ENCODE measurements at regions not wholly inside any gene's neighbourhood (a gene's known extent, or its start where the extent isn't known, plus 50 kb on each side); places are given as distances from the start of the nearest gene placed in this dataset.

DNA sequence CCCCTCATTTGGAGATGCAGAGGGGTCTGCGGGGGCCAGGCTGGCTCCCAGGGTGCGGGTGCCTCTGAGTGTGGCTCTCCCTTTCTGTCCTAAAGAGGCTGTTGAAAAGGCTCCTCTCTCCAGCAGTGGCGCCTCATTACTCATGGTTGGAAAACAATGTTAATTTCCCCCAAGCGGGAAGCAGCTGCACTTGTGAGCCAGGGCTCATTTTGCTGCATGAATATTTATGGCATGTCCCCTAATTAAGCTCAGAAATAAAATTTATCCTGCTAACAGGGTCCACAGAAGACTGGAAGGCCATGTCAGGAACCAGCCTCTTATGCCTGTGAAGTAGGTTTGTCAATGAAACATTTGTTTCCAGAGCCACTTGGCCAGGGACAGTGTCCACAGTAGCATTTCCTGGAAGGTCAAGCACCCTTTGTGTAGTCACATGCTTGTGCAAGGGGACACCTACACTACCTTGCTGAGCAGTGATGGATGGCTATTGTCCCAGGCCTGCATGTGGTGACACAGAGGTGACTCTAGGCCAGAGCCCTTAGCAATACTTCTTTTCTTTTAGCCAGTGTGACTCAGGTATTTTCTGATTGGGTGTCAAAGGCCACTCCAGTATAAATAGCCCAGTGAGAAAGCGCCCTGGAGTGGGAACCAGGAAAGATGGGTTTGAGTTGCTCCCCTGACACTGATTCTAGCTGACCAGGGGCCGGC is 259.0 kb downstream of the FOXD2 start:
- no peak overlapping the region for H3K4me3 ChIP-seq (ENCODE audit: low read length in 2 of 2)
- no peak overlapping the region for H3K9ac ChIP-seq (ENCODE audit: low read depth in 1 of 2, low read length in 2 of 2)
- no peaks in the 10 kb centered on the region for H3K27me3 ChIP-seq (ENCODE audit: control insufficient read depth in 2 of 2, insufficient read depth in 2 of 2, low read length in 2 of 2)
- H3K9me3 ChIP-seq (ENCODE audit: control insufficient read depth in 2 of 2, low read length in 2 of 2) = no peaks in the 10 kb centered on the region
- no peaks in the 10 kb centered on the region for H3K36me3 ChIP-seq (ENCODE audit: control insufficient read depth in 2 of 2, insufficient read depth in 2 of 2, low read length in 2 of 2)
- peak overlapping the region; percentile 87 to 90 for H3K27ac ChIP-seq (ENCODE audit: low read depth in 2 of 2, low read length in 2 of 2)
- H3K4me1 ChIP-seq (ENCODE audit: control insufficient read depth in 2 of 2, insufficient read depth in 2 of 2, low read length in 2 of 2) = peaks cover 31 to 37% of the 10 kb centered on the region in 2 donors

DNA sequence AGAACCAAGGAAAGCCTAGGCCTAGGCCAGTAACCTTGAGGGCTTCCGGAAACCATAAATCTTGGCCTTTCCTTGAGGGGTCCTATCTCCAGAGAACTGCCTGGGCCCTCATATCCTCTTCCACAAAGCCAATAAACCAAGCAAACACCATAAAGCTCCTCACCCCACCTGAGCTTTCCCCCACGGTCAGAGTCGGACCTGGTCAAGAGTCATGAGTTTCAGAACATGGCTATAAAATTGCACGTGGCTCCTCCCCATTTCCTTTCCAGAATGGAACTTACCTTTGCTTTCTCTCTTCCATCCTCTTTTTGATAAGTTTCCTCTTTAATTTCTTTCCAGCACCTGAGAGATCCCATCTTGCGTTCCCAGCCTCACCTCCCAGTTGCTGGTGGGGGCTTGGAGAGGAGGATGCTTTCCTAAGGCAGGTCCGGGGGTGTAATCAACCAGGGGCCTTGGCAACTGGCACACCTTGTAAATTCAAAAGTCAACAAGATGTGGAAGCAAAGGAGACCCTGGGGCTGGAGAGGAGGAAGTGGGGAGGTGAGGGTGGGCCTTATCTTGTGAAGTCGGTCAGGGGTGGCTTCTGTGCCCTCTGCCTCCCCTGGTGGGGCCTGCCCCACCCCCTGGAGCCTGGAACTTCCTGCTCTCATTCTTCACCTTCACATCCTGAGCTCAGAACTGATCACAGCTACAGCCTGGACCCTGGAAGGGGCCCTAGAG is 259.9 kb downstream of the FOXD2 start:
- Histone ChIP-seq H3K36me3 (ENCODE audit: control insufficient read depth in 2 of 2, insufficient read depth in 2 of 2, low read length in 2 of 2) (no peaks in the 10 kb centered on the region), H3K4me3 (ENCODE audit: low read length in 2 of 2) (peak overlapping the region; percentile 14 to 31), H3K27ac (ENCODE audit: low read depth in 2 of 2, low read length in 2 of 2) (peak overlapping the region; percentile 87 to 90), H3K27me3 (ENCODE audit: control insufficient read depth in 2 of 2, insufficient read depth in 2 of 2, low read length in 2 of 2) (no peaks in the 10 kb centered on the region), H3K9ac (ENCODE audit: low read depth in 1 of 2, low read length in 2 of 2) (peak overlapping the region in 1 of 2 donors; percentile 33), H3K4me1 (ENCODE audit: control insufficient read depth in 2 of 2, insufficient read depth in 2 of 2, low read length in 2 of 2) (peaks cover 36 to 44% of the 10 kb centered on the region in 2 donors), H3K9me3 (ENCODE audit: control insufficient read depth in 2 of 2, low read length in 2 of 2) (no peaks in the 10 kb centered on the region)

DNA sequence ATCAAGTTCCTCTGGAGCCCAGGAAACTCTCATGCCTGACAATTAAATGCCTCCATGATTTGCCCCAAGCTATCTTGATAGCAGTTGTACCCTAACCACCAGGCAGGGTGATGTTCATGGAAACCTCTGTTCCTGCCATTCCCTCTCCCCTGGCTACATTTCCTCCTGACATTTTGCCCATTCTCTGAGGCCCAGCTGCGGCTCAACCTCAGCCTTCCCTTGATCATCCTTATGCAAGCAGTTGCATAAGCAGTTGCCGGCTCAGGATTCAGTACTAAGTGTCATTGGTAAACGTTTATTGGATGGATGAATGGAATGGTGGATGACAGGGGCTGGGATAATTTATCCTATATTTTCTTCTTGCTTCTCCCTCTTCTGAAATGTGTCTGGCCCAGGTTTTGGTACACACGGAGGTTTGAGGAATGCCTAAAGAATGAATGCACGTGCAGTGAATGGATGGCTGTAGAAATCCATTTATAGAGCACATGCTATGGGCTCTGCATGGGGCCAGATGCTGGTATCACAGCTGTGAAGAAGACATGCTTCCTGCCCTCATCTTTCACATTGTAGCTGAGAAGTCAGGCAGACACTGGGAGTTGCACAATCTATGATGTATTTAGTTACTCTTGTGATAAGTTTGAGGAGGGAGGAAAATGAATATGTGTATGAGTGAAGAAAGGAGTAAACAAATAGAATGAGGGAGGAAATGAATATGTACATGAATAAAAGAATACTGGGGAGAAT is 261.8 kb downstream of the FOXD2 start:
- no peaks in the 10 kb centered on the region for H3K36me3 ChIP-seq (ENCODE audit: control insufficient read depth in 2 of 2, insufficient read depth in 2 of 2, low read length in 2 of 2)
- H3K9ac ChIP-seq (ENCODE audit: low read depth in 1 of 2, low read length in 2 of 2) = peak overlapping the region in 1 of 2 donors; percentile 26
- H3K27me3 ChIP-seq (ENCODE audit: control insufficient read depth in 2 of 2, insufficient read depth in 2 of 2, low read length in 2 of 2) = no peaks in the 10 kb centered on the region
- no peak overlapping the region for H3K4me3 ChIP-seq (ENCODE audit: low read length in 2 of 2)
- peak overlapping the region; percentile 87 to 90 for H3K27ac ChIP-seq (ENCODE audit: low read depth in 2 of 2, low read length in 2 of 2)
- H3K4me1 ChIP-seq (ENCODE audit: control insufficient read depth in 2 of 2, insufficient read depth in 2 of 2, low read length in 2 of 2) = peaks cover 44 to 59% of the 10 kb centered on the region in 2 donors
- H3K9me3 ChIP-seq (ENCODE audit: control insufficient read depth in 2 of 2, low read length in 2 of 2) = no peaks in the 10 kb centered on the region

DNA sequence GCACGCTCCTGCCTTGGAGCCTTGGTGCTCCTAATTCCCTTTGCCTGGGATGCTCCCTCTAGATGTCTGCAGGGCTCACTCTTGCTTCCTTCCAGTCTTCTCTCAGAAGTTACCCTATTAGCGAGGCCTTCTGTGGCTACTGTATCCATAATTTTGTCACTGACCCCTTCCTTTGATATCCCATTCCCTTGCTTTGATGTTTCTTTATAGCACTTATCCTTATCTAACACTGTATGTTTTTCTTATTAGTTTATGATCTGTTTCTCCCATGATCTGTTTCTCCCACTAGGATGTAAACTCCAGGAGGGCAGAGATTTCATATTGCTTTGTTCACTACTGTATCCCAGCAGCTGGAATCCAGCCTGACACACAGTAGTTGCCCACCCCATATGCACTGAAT is 263.4 kb downstream of the FOXD2 start:
- peaks cover 44 to 52% of the 10 kb centered on the region in 2 donors for H3K4me1 ChIP-seq (ENCODE audit: control insufficient read depth in 2 of 2, insufficient read depth in 2 of 2, low read length in 2 of 2)
- H3K4me3 ChIP-seq (ENCODE audit: low read length in 2 of 2) = peak overlapping the region in 1 of 2 donors; percentile 26
- H3K27me3 ChIP-seq (ENCODE audit: control insufficient read depth in 2 of 2, insufficient read depth in 2 of 2, low read length in 2 of 2) = no peaks in the 10 kb centered on the region
- H3K36me3 ChIP-seq (ENCODE audit: control insufficient read depth in 2 of 2, insufficient read depth in 2 of 2, low read length in 2 of 2) = no peaks in the 10 kb centered on the region
- H3K27ac ChIP-seq (ENCODE audit: low read depth in 2 of 2, low read length in 2 of 2) = peak overlapping the region; percentile 61 to 68
- no peaks in the 10 kb centered on the region for H3K9me3 ChIP-seq (ENCODE audit: control insufficient read depth in 2 of 2, low read length in 2 of 2)
- peak overlapping the region in 1 of 2 donors; percentile 28 for H3K9ac ChIP-seq (ENCODE audit: low read depth in 1 of 2, low read length in 2 of 2)

DNA sequence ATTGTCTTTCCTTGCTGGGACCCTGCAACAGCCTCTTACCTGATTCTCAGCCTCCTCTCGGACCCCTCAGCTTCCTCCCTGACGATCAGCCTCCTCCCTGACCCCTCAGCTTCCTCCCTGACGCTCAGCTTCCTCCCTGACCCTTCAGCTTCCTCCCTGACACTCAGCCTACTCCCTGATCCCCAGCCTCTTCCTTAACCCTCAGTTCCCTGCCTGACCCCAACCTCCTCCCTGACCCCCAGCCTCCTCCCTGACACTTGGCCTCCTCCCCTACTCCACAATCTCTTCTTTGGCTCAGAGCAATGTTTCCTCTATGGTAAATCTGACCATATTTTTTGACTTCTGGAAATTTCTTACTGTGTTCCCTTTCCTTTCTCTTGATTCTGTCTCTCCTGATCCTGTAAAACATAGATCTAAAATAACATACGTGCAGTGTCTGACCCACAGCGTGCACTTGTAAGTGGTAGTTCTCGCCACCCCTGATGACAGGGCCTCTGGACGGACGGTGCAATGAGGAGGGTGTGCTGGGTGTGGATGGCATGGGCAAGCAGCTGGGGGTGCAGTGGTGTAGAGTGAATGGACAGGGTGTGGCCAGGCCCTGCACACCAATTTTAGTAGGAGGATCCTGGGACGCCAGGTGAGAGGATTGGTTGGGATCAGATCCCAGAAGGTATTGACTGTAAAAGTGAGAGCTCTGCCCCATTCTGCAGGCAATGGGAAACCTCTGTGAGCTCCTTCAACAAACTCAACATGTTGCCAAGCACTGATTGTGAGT is 264.1 kb downstream of the FOXD2 start:
- Histone ChIP-seq H3K9ac (ENCODE audit: low read depth in 1 of 2, low read length in 2 of 2) (peak overlapping the region in 1 of 2 donors; percentile 28), H3K9me3 (ENCODE audit: control insufficient read depth in 2 of 2, low read length in 2 of 2) (no peaks in the 10 kb centered on the region), H3K36me3 (ENCODE audit: control insufficient read depth in 2 of 2, insufficient read depth in 2 of 2, low read length in 2 of 2) (no peaks in the 10 kb centered on the region), H3K4me1 (ENCODE audit: control insufficient read depth in 2 of 2, insufficient read depth in 2 of 2, low read length in 2 of 2) (peaks cover 41 to 46% of the 10 kb centered on the region in 2 donors), H3K27ac (ENCODE audit: low read depth in 2 of 2, low read length in 2 of 2) (peak overlapping the region; percentile 61 to 68), H3K27me3 (ENCODE audit: control insufficient read depth in 2 of 2, insufficient read depth in 2 of 2, low read length in 2 of 2) (no peaks in the 10 kb centered on the region), H3K4me3 (ENCODE audit: low read length in 2 of 2) (peak overlapping the region in 1 of 2 donors; percentile 26)

DNA sequence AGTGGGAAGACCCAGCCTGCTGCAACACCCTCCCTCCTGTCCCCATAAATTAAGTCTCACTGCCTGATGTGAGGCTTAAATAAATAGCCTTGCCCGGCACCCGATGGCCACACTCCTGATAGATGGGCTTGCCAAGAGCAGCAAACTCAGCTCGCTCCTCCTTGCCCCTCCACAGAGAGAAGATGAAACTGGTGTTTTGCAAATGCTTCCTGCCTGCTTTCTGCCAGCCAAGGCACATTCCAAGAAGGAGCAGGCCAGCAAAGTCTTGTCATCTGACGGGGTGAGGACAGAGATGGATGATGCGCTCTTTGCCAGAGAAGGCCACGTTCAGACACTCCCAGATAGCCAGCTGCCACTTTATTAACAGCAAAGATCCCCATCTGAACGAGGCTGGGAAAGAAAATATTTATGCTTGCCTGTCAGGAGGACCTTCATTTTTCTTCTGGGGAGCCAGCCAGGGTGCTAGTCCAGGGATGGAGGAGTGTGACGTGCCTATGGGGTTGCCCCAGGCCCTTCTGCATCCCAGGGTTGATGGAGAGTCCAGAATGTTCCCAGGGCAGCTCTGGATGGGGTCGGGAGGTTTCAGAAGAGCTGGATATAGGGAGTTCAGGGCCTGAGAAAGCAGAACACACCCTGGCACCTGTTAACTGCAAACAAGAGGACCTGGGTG is 265.4 kb downstream of the FOXD2 start:
- Histone ChIP-seq H3K9ac (ENCODE audit: low read depth in 1 of 2, low read length in 2 of 2) (no peak overlapping the region), H3K4me3 (ENCODE audit: low read length in 2 of 2) (no peak overlapping the region), H3K4me1 (ENCODE audit: control insufficient read depth in 2 of 2, insufficient read depth in 2 of 2, low read length in 2 of 2) (peaks cover 34 to 43% of the 10 kb centered on the region in 2 donors), H3K27ac (ENCODE audit: low read depth in 2 of 2, low read length in 2 of 2) (peak overlapping the region in 1 of 2 donors; percentile 40), H3K36me3 (ENCODE audit: control insufficient read depth in 2 of 2, insufficient read depth in 2 of 2, low read length in 2 of 2) (no peaks in the 10 kb centered on the region), H3K27me3 (ENCODE audit: control insufficient read depth in 2 of 2, insufficient read depth in 2 of 2, low read length in 2 of 2) (no peaks in the 10 kb centered on the region), H3K9me3 (ENCODE audit: control insufficient read depth in 2 of 2, low read length in 2 of 2) (no peaks in the 10 kb centered on the region)

DNA sequence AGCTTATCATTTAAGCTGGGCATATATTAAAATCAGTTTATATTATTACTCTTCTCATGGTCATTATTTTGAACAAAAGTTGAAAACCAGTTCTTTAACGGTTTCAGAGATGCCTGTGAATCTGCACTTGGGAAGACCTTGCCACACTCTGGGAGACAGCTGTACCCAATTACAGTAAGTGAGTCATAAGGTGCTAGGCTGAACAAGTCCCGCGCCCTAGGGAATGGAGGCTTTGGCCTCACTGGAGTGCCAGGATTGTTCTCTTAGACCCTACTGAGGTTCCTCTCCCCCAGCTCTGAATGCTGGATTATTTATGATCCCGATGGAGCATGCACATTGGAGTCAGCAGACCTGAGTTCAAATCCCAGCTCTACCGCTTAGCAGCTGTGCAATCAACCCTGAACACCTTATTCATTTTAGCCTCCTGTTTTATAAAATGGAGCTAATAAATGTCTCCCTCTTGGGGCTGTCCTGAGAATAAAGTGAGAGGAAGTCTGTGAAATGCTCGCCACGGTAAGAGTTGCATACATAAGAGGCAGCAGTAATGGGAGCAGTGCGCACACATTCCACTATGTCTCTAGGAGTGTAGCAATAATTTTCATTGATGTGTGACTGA is 266.2 kb downstream of the FOXD2 start:
- Histone ChIP-seq H3K9ac (ENCODE audit: low read depth in 1 of 2, low read length in 2 of 2) (no peak overlapping the region), H3K4me3 (ENCODE audit: low read length in 2 of 2) (no peak overlapping the region), H3K9me3 (ENCODE audit: control insufficient read depth in 2 of 2, low read length in 2 of 2) (no peaks in the 10 kb centered on the region), H3K27me3 (ENCODE audit: control insufficient read depth in 2 of 2, insufficient read depth in 2 of 2, low read length in 2 of 2) (no peaks in the 10 kb centered on the region), H3K36me3 (ENCODE audit: control insufficient read depth in 2 of 2, insufficient read depth in 2 of 2, low read length in 2 of 2) (no peaks in the 10 kb centered on the region), H3K4me1 (ENCODE audit: control insufficient read depth in 2 of 2, insufficient read depth in 2 of 2, low read length in 2 of 2) (peaks cover 27 to 36% of the 10 kb centered on the region in 2 donors), H3K27ac (ENCODE audit: low read depth in 2 of 2, low read length in 2 of 2) (no peak overlapping the region)

DNA sequence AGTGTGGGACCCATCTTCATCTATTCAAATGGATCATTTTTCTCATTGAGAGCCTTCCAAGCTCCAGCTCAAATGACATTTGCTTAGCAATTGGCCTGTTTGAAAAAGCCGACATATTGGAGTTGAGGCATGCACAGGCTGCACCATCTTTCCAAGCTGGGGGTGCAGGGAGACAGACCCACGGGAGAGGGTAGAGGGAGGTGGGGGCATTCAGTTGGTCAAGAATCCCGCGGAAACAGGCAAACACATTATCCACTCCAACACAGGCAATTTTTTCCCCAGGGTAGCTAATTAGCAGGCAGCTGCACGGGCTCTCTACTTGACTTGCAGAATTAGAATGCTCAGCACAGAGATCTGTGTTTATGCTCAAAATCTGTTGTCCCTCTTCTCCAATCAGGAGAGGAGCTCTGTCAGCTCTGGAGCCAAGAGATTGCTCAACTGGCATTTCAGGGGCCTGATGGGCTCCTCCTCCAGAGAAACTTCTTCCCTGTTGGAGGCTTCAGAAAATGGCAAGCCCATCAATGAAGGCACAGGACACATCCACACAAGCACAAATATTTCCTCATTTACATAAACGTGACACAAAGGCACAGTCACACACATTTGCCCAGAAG is 267.8 kb downstream of the FOXD2 start:
- no peaks in the 10 kb centered on the region for H3K9me3 ChIP-seq (ENCODE audit: control insufficient read depth in 2 of 2, low read length in 2 of 2)
- H3K9ac ChIP-seq (ENCODE audit: low read depth in 1 of 2, low read length in 2 of 2) = no peak overlapping the region
- peaks cover 0 to 4% of the 10 kb centered on the region in 2 donors for H3K27me3 ChIP-seq (ENCODE audit: control insufficient read depth in 2 of 2, insufficient read depth in 2 of 2, low read length in 2 of 2)
- H3K27ac ChIP-seq (ENCODE audit: low read depth in 2 of 2, low read length in 2 of 2) = no peak overlapping the region
- H3K36me3 ChIP-seq (ENCODE audit: control insufficient read depth in 2 of 2, insufficient read depth in 2 of 2, low read length in 2 of 2) = no peaks in the 10 kb centered on the region
- peaks cover 33 to 42% of the 10 kb centered on the region in 2 donors for H3K4me1 ChIP-seq (ENCODE audit: control insufficient read depth in 2 of 2, insufficient read depth in 2 of 2, low read length in 2 of 2)
- H3K4me3 ChIP-seq (ENCODE audit: low read length in 2 of 2) = no peak overlapping the region

DNA sequence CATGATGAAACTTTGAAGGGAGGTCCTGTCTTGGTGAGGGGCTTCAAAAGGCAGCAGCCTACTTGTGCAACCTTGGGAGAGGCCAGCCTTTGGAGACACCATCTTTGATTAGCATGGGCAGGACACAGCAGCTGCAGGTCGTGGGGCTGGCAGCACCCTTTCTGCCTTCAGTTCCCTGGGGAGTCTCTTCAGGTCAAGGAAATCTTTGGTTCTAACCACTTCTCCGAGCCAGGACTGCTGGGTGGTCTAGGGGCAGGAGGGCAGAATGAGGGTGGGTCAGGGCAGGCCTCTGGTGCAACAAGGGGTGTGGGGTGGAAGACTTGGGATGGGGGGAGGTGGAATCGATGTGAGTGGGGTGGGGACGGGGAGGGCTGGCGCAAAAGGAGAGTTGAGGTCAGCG is 269.7 kb downstream of the FOXD2 start:
- H3K36me3 ChIP-seq (ENCODE audit: control insufficient read depth in 2 of 2, insufficient read depth in 2 of 2, low read length in 2 of 2) = no peaks in the 10 kb centered on the region
- H3K27ac ChIP-seq (ENCODE audit: low read depth in 2 of 2, low read length in 2 of 2) = no peak overlapping the region
- no peak overlapping the region for H3K4me3 ChIP-seq (ENCODE audit: low read length in 2 of 2)
- H3K4me1 ChIP-seq (ENCODE audit: control insufficient read depth in 2 of 2, insufficient read depth in 2 of 2, low read length in 2 of 2) = peaks cover 31% of the 10 kb centered on the region in 2 donors
- peaks cover 5 to 10% of the 10 kb centered on the region in 2 donors for H3K27me3 ChIP-seq (ENCODE audit: control insufficient read depth in 2 of 2, insufficient read depth in 2 of 2, low read length in 2 of 2)
- H3K9ac ChIP-seq (ENCODE audit: low read depth in 1 of 2, low read length in 2 of 2) = no peak overlapping the region
- no peaks in the 10 kb centered on the region for H3K9me3 ChIP-seq (ENCODE audit: control insufficient read depth in 2 of 2, low read length in 2 of 2)
